ENCODE measurements at regions not wholly inside any gene's neighbourhood (a gene's known extent, or its start where the extent isn't known, plus 50 kb on each side); places are given as distances from the start of the nearest gene placed in this dataset.
"Not testable (repeated sequence)": the region's sequence is repeated elsewhere in the genome, so short reads cannot be mapped to it uniquely, and the experiment has no call there.

DNA sequence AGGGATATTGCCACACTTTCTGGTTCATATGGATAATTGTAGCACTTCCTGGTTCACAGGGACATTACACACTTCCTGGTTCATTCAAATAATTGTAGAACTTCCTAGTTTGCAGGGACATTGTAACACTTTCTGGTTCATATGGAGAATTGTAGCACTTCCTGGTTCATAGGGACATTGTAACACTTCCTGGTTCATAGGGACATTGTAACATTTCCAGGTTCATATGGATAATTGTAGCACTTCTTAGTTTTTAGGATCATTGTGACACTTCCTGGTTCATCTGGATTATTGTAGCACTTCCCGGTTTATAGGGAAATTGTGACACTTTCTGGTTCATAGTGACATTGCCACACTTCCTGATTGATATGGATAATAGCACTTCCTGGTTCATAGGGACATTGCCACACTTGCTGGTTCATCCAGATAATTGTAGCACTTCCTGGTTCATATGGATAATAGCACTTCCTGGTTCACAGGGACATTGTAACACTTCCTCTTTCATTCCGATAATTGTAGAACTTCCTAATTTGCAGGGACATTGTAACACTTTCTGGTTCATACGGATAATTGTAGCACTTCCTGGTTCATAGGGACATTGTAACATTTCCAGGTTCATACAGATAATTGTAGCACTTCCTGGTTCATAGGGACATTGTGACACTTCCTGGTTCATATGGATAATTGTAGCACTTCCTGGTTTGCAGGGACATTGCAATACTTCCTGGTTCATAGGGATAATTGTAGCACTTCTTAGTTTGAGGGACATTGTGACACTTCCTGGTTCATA is 59.2 kb upstream of the CD99 start:
- no peaks in the 10 kb centered on the region for H3K4me1 ChIP-seq (replicated peaks)
- no peaks in the 10 kb centered on the region for H3K36me3 ChIP-seq
- WGBS: 56% methylated on average over 3 of the region's 3 CpGs
- DNase-seq (ENCODE audit: low spot score): no peak
- TF ChIP-seq POLR2AphosphoS5 (IDR thresholded peaks at IDR 0.05) (no peak), POLR2A (IDR thresholded peaks at IDR 0.05) (no peak)
- TF ChIP-seq, protein P1, sequence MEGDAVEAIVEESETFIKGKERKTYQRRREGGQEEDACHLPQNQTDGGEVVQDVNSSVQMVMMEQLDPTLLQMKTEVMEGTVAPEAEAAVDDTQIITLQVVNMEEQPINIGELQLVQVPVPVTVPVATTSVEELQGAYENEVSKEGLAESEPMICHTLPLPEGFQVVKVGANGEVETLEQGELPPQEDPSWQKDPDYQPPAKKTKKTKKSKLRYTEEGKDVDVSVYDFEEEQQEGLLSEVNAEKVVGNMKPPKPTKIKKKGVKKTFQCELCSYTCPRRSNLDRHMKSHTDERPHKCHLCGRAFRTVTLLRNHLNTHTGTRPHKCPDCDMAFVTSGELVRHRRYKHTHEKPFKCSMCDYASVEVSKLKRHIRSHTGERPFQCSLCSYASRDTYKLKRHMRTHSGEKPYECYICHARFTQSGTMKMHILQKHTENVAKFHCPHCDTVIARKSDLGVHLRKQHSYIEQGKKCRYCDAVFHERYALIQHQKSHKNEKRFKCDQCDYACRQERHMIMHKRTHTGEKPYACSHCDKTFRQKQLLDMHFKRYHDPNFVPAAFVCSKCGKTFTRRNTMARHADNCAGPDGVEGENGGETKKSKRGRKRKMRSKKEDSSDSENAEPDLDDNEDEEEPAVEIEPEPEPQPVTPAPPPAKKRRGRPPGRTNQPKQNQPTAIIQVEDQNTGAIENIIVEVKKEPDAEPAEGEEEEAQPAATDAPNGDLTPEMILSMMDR (IDR thresholded peaks at IDR 0.05): no peak
- intact Hi-C loops (cut with DNase I): no loop called here
- H3K9me3 ChIP-seq: no peaks in the 10 kb centered on the region
- H3K4me3 ChIP-seq: no peak overlapping the region
- H3K27me3 ChIP-seq (replicated peaks; ENCODE audit: insufficient read depth): no peaks in the 10 kb centered on the region
- no peak overlapping the region for H3K27ac ChIP-seq

DNA sequence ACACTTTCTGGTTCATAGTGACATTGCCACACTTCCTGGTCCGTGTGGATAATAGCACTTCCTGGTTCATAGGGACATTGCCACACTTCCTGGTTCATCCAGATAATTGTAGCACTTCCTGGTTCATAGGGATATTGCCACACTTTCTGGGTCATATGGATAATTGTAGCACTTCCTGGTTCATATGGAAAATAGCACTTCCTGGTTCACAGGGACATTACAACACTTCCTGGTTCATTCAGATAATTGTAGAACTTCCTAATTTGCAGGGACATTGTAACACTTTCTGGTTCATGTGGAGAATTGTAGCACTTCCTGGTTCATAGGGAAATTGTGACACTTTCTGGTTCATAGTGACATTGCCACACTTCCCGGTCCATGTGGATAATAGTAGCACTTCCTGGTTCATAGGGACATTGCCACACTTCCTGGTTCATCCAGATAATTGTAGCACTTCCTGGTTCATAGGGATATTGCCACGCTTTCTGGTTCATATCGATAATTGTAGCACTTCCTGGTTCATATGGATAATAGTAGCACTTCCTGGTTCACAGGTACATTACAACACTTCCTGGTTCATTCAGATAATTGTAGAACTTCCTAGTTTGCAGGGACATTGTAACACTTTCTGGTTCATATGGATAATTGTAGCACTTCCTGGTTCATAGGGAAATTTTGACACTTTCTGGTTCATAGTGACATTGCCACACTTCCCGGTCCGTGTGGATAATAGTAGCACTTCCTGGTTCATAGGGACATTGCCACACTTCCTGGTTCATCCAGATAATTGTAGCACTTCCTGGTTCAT is 60.0 kb upstream of the CD99 start:
- H3K4me1 ChIP-seq (replicated peaks); intact Hi-C loops (cut with DNase I); DNase-seq (ENCODE audit: low spot score); H3K27me3 ChIP-seq (replicated peaks; ENCODE audit: insufficient read depth); H3K4me3 ChIP-seq; H3K36me3 ChIP-seq; H3K27ac ChIP-seq; H3K9me3 ChIP-seq: not testable (repeated sequence)
- 84% methylated on average over 6 of the region's 6 CpGs for WGBS

DNA sequence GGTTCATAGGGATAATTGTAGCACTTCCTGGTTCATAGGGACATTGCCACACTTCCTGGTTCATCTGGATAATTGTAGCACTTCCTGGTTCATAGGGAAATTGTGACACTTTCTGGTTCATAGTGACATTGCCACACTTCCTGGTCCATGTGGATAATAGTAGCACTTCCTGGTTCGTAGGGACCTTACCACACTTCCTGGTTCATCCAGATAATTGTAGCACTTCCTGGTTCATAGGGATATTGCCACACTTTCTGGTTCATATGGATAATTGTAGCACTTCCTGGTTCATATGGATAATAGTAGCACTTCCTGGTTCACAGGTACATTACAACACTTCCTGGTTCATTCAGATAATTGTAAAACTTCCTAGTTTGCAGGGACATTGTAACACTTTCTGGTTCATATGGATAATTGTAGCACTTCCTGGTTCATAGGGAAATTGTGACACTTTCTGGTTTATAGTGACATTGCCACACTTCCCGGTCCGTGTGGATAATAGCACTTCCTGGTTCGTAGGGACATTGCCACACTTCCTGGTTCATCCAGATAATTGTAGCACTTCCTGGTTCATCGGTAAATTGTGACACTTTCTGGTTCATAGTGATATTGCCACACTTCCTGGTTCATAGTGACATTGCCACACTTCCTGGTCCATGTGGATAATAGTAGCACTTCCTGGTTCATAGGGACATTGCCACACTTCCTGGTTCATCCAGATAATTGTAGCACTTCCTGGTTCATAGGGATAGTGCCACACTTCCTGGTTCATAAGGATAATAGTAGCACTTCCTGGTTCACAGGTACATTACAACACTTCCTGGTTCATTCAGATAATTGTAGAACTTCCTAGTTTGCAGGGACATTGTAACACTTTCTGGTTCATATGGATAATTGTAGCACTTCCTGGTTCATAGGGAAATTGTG is 60.8 kb upstream of the CD99 start:
- DNase-seq (ENCODE audit: low spot score); H3K4me3 ChIP-seq; H3K9me3 ChIP-seq; H3K27me3 ChIP-seq (replicated peaks; ENCODE audit: insufficient read depth); H3K27ac ChIP-seq; H3K4me1 ChIP-seq (replicated peaks); H3K36me3 ChIP-seq; intact Hi-C loops (cut with DNase I): not testable (repeated sequence)
- WGBS: 86% methylated on average over 5 of the region's 5 CpGs

DNA sequence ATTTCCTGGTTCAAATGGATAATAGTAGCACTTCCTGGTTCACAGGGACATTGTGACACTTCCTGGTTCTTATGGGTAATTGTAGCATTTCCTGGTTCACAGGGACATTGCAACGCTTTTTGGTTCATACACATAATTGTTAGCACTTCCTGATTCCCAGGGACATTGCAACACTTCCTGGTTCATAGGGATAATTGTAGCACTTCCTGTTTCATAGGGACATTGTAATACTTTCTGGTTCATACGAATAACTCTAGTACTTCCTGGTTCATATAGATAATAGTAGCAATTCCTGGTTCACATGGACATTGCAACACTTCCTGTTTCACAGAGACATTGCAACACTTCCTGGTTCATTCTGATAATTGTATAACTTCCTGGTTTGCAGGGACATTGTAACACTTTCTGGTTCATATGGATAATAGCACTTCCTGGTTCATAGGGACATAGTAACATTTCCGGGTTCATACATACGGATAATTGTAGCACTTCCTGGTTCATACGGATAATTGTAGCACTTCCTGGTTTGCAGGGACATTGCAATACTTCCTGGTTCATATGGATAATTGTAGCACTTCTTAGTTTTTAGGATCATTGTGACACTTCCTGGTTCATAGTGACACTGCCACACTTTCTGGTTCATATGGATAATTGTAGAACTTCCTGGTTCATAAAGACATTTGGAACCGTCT is 61.6 kb upstream of the CD99 start:
- Histone ChIP-seq H3K4me3 (no peak overlapping the region), H3K9me3 (no peaks in the 10 kb centered on the region), H3K4me1 (replicated peaks) (no peaks in the 10 kb centered on the region), H3K27me3 (replicated peaks; ENCODE audit: insufficient read depth) (no peaks in the 10 kb centered on the region), H3K36me3 (no peaks in the 10 kb centered on the region), H3K27ac (no peak overlapping the region)
- intact Hi-C loops (cut with DNase I): loop anchor here (10.0 kb wide), 2 partner anchors 985 to 1175 kb away; partner anchors contain the start of gene ASMTL
- TF ChIP-seq POLR2AphosphoS5 (IDR thresholded peaks at IDR 0.05) (no peak), POLR2A (IDR thresholded peaks at IDR 0.05) (no peak)
- TF ChIP-seq, protein P1 (IDR thresholded peaks at IDR 0.05): no peak
- 91% methylated on average over 6 of the region's 6 CpGs for WGBS
- DNase-seq (ENCODE audit: low spot score): no peak

DNA sequence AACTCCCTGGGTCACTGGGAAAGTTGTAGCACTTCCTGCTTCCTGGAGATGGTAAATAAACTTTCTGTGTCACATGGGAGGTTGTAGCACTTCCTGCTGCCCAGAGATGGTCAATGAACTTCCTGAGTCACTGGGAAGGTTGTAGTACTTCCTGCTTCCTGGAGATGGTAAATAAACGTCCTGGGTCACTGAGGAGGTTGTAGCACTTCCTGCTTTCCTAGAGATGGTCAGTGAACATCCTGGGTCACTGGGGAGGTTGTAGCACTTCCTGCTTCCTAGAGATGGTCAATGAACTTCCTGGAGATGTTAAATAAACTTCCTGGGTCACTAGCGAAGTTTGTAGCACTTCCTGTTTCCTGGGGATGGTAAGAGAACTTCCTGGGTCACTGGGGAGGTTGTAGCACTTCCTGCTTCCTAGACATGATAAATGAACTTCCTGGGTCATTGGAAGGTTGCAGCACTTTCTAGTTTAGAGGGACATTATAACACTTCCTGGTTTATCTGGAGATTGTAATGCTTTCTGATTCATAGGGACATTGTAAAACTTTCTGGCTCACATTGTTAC is 62.3 kb upstream of the CD99 start:
- TF ChIP-seq POLR2A (IDR thresholded peaks at IDR 0.05): no peak
- 77% methylated on average over 2 of the region's 2 CpGs for WGBS
- intact Hi-C loops (cut with DNase I): loop anchor here (10.0 kb wide), 2 partner anchors 984 to 1174 kb away; partner anchors contain the start of gene ASMTL
- H3K27ac ChIP-seq: no peak overlapping the region
- no peaks in the 10 kb centered on the region for H3K27me3 ChIP-seq (replicated peaks; ENCODE audit: insufficient read depth)
- H3K9me3 ChIP-seq: no peaks in the 10 kb centered on the region
- H3K4me3 ChIP-seq: no peak overlapping the region
- H3K36me3 ChIP-seq: no peaks in the 10 kb centered on the region
- no peak for DNase-seq (ENCODE audit: low spot score)
- H3K4me1 ChIP-seq (replicated peaks): no peaks in the 10 kb centered on the region

All from prostate gland (tissue), 2 donors.